SK-N-SH (cell line): ENCODE measurements at regions not wholly inside any gene's neighbourhood (a gene's known extent, or its start where the extent isn't known, plus 50 kb on each side); places are given as distances from the start of the nearest gene placed in this dataset.

Experiments
- CHD2 ChIP-seq: fragments of 150-350 bp; IDR thresholded peaks from 2 replicates; pipeline ENCODE4 v1.6.1; 2018; ENCODE audit warnings: low read length; ENCODE audit not compliant: partially characterized antibody
- EP300 ChIP-seq, 2 experiments: IDR thresholded peaks; 2 replicates each; pipeline versions ENCODE4 v1.4.0 to v1.6.1; 2012; ENCODE audit warnings: borderline replicate concordance in 1 of 2, low read depth in 1 of 2, low read length in 1 of 2
- EZH2phosphoT487 ChIP-seq: fragments of 200-600 bp; sonication (generic); IDR thresholded peaks from 2 replicates; pipeline ENCODE4 v1.6.1; 2017; ENCODE audit warnings: low read depth, mixed run types, mild to moderate bottlenecking, antibody characterized with exemption, moderate library complexity, borderline replicate concordance
- MEF2A ChIP-seq: IDR thresholded peaks from 2 replicates; pipeline ENCODE4 v1.4.0; 2012; ENCODE audit warnings: low read depth, borderline replicate concordance
- MXI1 ChIP-seq: IDR thresholded peaks from 2 replicates; pipeline ENCODE4 v1.6.1; 2012; ENCODE audit warnings: mild to moderate bottlenecking, low read depth, low read length, improper control_type of control experiment
- NFIC ChIP-seq: IDR thresholded peaks from 2 replicates; pipeline ENCODE4 v1.4.0; 2012; ENCODE audit warnings: borderline replicate concordance
- POLR2AphosphoS5 ChIP-seq: IDR thresholded peaks from 2 replicates; pipeline ENCODE4 v1.6.1; 2012; ENCODE audit warnings: low read depth, low read length
- RAD21 ChIP-seq: IDR thresholded peaks from 2 replicates; pipeline ENCODE4 v1.6.1; 2012; ENCODE audit warnings: mild to moderate bottlenecking, low read length
- RFX5 ChIP-seq: IDR thresholded peaks from 2 replicates; pipeline ENCODE4 v1.6.1; 2012; ENCODE audit warnings: mild to moderate bottlenecking, improper control_type of control experiment, low read length
- SIN3A ChIP-seq: IDR thresholded peaks from 2 replicates; pipeline ENCODE4 v1.6.1; 2012; ENCODE audit warnings: low read depth, mild to moderate bottlenecking, low read length, moderate library complexity, borderline replicate concordance
- TEAD4 ChIP-seq: IDR thresholded peaks from 2 replicates; pipeline ENCODE4 v1.4.0; 2012; ENCODE audit warnings: mild to moderate bottlenecking, borderline replicate concordance; ENCODE audit not compliant: insufficient read depth
- USF2 ChIP-seq: fragments of 150-350 bp; IDR thresholded peaks from 2 replicates; pipeline ENCODE4 v1.6.1; 2017; ENCODE audit warnings: antibody characterized with exemption, low read length, low read depth, borderline replicate concordance
- TF ChIP-seq, protein P1 (sequence below): fragments of 200-600 bp; sonication (generic); IDR thresholded peaks from 2 replicates; pipeline ENCODE4 v1.6.1; 2017; ENCODE audit warnings: antibody characterized with exemption, mild to moderate bottlenecking, moderate library complexity
- TF ChIP-seq, protein P2 (sequence below): IDR thresholded peaks from 2 replicates; pipeline ENCODE4 v1.6.1; 2012; ENCODE audit warnings: mild to moderate bottlenecking, low read depth, low read length, moderate library complexity

GRCh38 chr12:17592472-17592871, 497.5 kb downstream of the RERGL start:
- TF ChIP-seq, protein P1, sequence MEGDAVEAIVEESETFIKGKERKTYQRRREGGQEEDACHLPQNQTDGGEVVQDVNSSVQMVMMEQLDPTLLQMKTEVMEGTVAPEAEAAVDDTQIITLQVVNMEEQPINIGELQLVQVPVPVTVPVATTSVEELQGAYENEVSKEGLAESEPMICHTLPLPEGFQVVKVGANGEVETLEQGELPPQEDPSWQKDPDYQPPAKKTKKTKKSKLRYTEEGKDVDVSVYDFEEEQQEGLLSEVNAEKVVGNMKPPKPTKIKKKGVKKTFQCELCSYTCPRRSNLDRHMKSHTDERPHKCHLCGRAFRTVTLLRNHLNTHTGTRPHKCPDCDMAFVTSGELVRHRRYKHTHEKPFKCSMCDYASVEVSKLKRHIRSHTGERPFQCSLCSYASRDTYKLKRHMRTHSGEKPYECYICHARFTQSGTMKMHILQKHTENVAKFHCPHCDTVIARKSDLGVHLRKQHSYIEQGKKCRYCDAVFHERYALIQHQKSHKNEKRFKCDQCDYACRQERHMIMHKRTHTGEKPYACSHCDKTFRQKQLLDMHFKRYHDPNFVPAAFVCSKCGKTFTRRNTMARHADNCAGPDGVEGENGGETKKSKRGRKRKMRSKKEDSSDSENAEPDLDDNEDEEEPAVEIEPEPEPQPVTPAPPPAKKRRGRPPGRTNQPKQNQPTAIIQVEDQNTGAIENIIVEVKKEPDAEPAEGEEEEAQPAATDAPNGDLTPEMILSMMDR, result no peak
- no peak for TF ChIP-seq POLR2AphosphoS5
- no peak for TF ChIP-seq EP300 (IDR thresholded peaks at IDR 0.05; ENCODE audit: borderline replicate concordance in 1 of 2, low read depth in 1 of 2, low read length in 1 of 2)
- no peak for TF ChIP-seq TEAD4
- TF ChIP-seq MXI1, result no peak
- TF ChIP-seq RAD21, result no peak
- TF ChIP-seq EZH2phosphoT487, result no peak
- TF ChIP-seq, protein P2, sequence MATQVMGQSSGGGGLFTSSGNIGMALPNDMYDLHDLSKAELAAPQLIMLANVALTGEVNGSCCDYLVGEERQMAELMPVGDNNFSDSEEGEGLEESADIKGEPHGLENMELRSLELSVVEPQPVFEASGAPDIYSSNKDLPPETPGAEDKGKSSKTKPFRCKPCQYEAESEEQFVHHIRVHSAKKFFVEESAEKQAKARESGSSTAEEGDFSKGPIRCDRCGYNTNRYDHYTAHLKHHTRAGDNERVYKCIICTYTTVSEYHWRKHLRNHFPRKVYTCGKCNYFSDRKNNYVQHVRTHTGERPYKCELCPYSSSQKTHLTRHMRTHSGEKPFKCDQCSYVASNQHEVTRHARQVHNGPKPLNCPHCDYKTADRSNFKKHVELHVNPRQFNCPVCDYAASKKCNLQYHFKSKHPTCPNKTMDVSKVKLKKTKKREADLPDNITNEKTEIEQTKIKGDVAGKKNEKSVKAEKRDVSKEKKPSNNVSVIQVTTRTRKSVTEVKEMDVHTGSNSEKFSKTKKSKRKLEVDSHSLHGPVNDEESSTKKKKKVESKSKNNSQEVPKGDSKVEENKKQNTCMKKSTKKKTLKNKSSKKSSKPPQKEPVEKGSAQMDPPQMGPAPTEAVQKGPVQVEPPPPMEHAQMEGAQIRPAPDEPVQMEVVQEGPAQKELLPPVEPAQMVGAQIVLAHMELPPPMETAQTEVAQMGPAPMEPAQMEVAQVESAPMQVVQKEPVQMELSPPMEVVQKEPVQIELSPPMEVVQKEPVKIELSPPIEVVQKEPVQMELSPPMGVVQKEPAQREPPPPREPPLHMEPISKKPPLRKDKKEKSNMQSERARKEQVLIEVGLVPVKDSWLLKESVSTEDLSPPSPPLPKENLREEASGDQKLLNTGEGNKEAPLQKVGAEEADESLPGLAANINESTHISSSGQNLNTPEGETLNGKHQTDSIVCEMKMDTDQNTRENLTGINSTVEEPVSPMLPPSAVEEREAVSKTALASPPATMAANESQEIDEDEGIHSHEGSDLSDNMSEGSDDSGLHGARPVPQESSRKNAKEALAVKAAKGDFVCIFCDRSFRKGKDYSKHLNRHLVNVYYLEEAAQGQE, result no peak
- no peak for TF ChIP-seq MEF2A
- TF ChIP-seq RFX5, result no peak
- TF ChIP-seq USF2, result no peak
- TF ChIP-seq CHD2, result no peak
- no peak for TF ChIP-seq SIN3A
- TF ChIP-seq NFIC, result no peak
